HG02938 (cell line): ENCODE measurements at regions not wholly inside any gene's neighbourhood (a gene's known extent, or its start where the extent isn't known, plus 50 kb on each side); places are given as distances from the start of the nearest gene placed in this dataset.

ENCODE experiments used
- ATAC-seq: cut with Tn5 transposase; IDR thresholded peaks from one replicate; pipeline ENCODE4 v1.9.1; 2021; ENCODE audit warnings: mild to moderate bottlenecking, moderate library complexity; ENCODE audit not compliant: unreplicated experiment

- no peak for ATAC-seq
These were observed 132.2 kb upstream of the CXCR4 start for GRCh38 chr2:136250131-136250530.

GRCh38 chr2:136248907-136249306 is 131.0 kb upstream of the CXCR4 start:
- no peak for ATAC-seq

GRCh38 chr2:136248242-136248641 is 130.3 kb upstream of the CXCR4 start:
- ATAC-seq: no peak

GRCh38 chr2:136247204-136247950 is 129.4 kb upstream of the CXCR4 start:
- ATAC-seq: no peak

- ATAC-seq: peak; percentile 78
These were observed 128.2 kb upstream of the CXCR4 start for GRCh38 chr2:136246086-136246669.

GRCh38 chr2:136245211-136245610 is 127.3 kb upstream of the CXCR4 start:
- no peak for ATAC-seq

GRCh38 chr2:136244536-136244885 is 126.6 kb upstream of the CXCR4 start:
- ATAC-seq: no peak

GRCh38 chr2:136243638-136244535 is 125.9 kb upstream of the CXCR4 start:
- no peak for ATAC-seq

GRCh38 chr2:136242687-136243277 is 124.8 kb upstream of the CXCR4 start:
- ATAC-seq: no peak

GRCh38 chr2:136242100-136242499 is 124.2 kb upstream of the CXCR4 start:
- ATAC-seq: no peak

GRCh38 chr2:136239079-136239685 is 121.2 kb upstream of the CXCR4 start:
- no peak for ATAC-seq

- ATAC-seq: peak; percentile 89
These were observed 120.5 kb upstream of the CXCR4 start for GRCh38 chr2:136238286-136239078.

- no peak for ATAC-seq
These were observed 118.1 kb upstream of the CXCR4 start for GRCh38 chr2:136236019-136236418.

- ATAC-seq: no peak
These were observed 117.6 kb upstream of the CXCR4 start for GRCh38 chr2:136235546-136235945.

- no peak for ATAC-seq
These were observed 116.3 kb upstream of the CXCR4 start for GRCh38 chr2:136234261-136234660.

- ATAC-seq: no peak
These were observed 115.3 kb upstream of the CXCR4 start for GRCh38 chr2:136233298-136233697.

GRCh38 chr2:136232456-136233172 is 114.7 kb upstream of the CXCR4 start:
- no peak for ATAC-seq

GRCh38 chr2:136230464-136230863 is 112.5 kb upstream of the CXCR4 start:
- no peak for ATAC-seq

- ATAC-seq: no peak
These were observed 109.0 kb upstream of the CXCR4 start for GRCh38 chr2:136226903-136227302.
